ENCODE measurements at regions not wholly inside any gene's neighbourhood (a gene's known extent, or its start where the extent isn't known, plus 50 kb on each side); places are given as distances from the start of the nearest gene placed in this dataset.

GRCh38 chr4:167290678-167291077 is 56.4 kb upstream of the SPOCK3 start:
- no peak for DNase-seq

- DNase-seq: no peak
These were observed 74.6 kb upstream of the SPOCK3 start for GRCh38 chr4:167308876-167309275.

- no peak for DNase-seq
These were observed 87.0 kb upstream of the SPOCK3 start for GRCh38 chr4:167321299-167321698.

GRCh38 chr4:167339781-167340180 is 105.5 kb upstream of the SPOCK3 start:
- DNase-seq: no peak

- no peak for DNase-seq
These were observed 125.4 kb upstream of the SPOCK3 start for GRCh38 chr4:167359711-167360110.

- no peak for DNase-seq
These were observed 145.0 kb upstream of the SPOCK3 start for GRCh38 chr4:167379076-167379835.

DNA sequence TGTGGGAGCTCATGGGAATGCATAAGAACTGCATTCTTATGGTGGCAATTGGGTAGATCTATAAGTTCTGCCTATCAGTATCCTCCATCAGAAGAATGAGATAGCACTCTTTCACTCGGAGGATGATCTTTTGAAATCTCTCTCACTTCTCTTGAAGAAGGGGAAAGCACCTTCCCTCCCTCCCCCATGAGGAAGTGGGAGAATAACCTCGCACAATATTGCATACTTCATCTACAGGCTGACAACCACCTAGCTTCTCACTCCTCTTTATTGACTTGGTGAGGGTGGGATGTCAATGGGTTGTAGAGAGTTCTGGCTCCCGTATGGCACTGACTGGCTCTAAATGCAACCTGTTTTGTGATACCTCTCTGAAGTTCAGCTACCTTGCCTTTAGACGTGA is 146.7 kb upstream of the SPOCK3 start:
- DNase-seq: no peak

GRCh38 chr4:167383291-167383690 is 149.0 kb upstream of the SPOCK3 start:
- no peak for DNase-seq

- DNase-seq: no peak
These were observed 163.3 kb upstream of the SPOCK3 start for GRCh38 chr4:167397586-167397985.

DNA sequence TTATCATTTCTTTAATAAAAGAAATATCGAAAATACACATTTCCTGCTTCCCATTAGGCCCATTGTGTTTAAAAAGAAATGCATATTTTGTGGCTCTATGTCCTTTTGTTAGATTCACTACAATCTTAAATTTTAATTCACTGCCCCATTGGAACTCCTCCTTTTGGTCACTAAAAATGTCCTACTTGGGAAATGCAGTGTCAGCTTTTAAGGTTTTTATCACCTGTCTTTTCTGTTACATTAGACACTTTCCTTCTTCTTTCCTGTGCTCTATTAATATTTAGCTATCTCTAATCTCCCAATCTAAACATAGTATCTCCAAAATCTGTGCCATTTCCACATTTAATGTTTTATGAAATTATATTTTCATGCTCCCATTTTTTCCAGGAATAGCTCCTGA is 164.9 kb upstream of the SPOCK3 start:
- DNase-seq: no peak

DNA sequence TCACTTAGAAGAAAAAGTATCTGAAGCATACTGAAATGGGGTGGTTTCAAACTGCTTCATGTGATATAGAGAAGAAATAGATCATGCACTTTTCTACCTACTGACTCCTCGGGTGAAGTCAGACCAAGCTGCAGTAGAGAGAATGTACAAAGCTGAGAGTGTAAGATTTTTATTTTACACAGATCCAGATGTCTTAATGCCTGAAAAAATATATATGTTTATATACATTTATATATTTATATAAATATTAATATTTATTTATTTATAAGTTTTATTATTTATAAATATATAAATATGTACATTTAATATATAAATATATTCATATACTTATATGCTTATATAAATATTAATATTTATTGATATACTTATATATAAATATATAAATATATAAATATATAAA is 171.9 kb upstream of the SPOCK3 start:
- no peak for DNase-seq

DNA sequence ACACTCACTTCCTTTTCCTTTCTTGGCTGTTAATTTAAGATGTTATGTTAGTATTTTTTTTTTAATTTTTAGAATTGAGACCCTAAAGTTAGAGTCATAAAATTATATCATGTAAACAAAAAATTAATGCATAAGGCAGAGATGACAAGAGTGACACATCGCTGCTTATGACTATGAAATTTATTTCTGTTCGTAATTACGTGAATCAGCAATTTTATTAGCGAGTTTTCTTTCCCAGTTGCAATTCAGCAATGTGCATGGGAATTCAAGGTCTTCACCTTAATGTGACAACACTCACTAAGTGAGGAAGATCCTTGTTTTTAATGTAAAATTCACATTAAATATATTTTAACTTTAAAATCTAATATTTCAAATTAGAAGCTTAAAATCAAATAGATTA is 181.2 kb upstream of the SPOCK3 start:
- DNase-seq: no peak

- DNase-seq: no peak
These were observed 185.3 kb upstream of the SPOCK3 start for GRCh38 chr4:167419468-167420140.

- DNase-seq: no peak
These were observed 186.9 kb upstream of the SPOCK3 start for GRCh38 chr4:167421201-167421600.

- DNase-seq: no peak
These were observed 190.3 kb upstream of the SPOCK3 start for GRCh38 chr4:167424341-167425256.

- no peak for DNase-seq
These were observed 193.9 kb upstream of the SPOCK3 start for GRCh38 chr4:167428156-167428555.

DNA sequence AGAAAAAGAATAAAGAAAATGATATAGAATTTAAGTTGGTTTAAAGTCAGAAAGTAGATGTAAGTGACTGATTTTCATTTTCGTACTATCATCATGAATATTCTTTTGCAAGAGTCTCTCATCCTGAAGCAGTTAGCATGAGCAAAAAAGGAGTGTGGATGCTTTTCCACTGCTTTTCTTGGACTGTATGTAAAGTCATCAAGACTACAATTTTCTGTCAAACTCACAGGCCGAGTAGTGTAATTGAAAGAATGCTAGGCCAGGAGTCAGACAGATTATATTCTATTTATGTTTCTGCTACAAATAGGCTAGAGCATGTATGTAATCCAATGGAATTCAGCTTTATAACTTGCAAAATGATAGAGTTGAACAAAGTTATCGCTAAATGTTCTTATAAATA is 197.1 kb upstream of the SPOCK3 start:
- DNase-seq: no peak

- DNase-seq: no peak
These were observed 201.5 kb upstream of the SPOCK3 start for GRCh38 chr4:167435786-167436185.

- no peak for DNase-seq
These were observed 209.5 kb upstream of the SPOCK3 start for GRCh38 chr4:167443841-167444240.

DNA sequence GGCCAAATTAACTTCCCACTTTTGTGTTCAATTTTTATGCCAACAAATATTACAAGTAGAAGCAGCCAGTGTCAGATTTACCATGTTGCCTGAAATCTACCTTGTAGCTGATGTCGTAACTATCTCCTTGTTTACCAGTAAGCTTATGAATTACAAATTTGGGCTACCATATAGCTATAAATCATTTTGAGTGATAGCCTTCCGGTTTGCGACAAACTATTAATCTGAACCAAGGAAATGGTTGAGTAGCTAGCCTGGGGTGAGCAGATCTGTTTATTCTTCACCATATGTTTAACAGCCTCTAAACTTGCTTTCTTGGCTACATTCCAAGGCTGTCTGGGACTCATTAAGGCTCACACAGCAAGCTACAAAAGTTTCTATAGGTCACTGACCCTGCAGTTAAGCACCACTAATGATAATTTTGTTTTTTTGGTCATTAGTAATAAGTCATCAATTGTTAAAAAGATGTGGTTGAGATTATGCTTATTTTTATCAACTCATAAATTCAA is 218.7 kb upstream of the SPOCK3 start:
- no peak for DNase-seq

DNA sequence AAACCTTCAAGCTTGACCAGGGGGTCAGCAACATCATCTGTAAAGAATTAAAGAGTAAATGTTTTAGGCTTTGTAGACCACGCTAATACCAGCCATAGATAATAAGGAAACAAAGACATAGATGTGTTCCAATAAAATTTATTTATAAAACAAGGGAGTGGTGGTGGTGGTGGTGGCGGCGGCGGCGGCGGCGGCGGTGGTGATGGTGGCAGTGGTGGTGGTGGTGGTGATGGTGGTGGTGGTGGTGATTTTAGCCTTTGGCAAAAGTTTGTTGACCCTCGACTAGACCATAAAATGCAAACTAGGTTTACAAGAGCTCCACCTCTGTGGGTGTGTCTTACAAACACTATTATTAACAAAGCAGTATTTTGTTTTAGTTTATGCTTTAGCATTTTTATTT is 222.3 kb upstream of the SPOCK3 start:
- no peak for DNase-seq

GRCh38 chr4:167469436-167469835 is 235.1 kb upstream of the SPOCK3 start:
- no peak for DNase-seq

DNA sequence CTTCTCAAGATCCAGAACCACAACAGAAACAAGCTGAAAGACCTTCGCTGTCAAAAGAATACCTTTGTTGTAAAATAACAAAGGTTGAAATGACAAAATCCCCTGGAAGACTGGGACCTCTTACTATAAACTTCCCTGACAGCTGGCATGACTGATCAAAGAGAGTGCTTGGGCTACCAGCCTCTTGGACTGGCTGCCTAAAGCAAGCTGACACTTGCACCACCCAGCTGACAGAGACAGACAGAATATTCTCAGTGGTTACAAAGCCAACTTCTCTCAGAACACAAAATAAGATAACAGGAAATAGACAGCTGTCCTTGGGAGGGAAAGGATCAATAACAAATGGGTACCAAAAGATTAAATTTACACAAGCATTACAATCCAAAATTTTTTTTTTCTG is 241.7 kb upstream of the SPOCK3 start:
- DNase-seq: no peak

Measured in femur (tissue), 1 donor.